Choroid plexus epithelial cell (primary cell): ENCODE measurements at regions not wholly inside any gene's neighbourhood (a gene's known extent, or its start where the extent isn't known, plus 50 kb on each side); places are given as distances from the start of the nearest gene placed in this dataset.

Source experiments
- DNase-seq: peaks from one replicate; pipeline ENCODE4 v3.0.0-alpha.2; 2010; ENCODE audit warnings: low read depth
- H3K4me3 ChIP-seq: 2 replicates; pipeline ENCODE4 v1.5.1; 2011; ENCODE audit warnings: low read depth, mild to moderate bottlenecking, control low read depth, low read length, moderate library complexity
- CTCF ChIP-seq: conservative IDR thresholded peaks from 2 replicates; pipeline ENCODE4 v1.5.1; 2011; ENCODE audit warnings: low read depth, mild to moderate bottlenecking, control low read depth, inconsistent platforms, low read length, moderate library complexity

- no peak overlapping the region for H3K4me3 ChIP-seq
- no peak for TF ChIP-seq CTCF
- DNase-seq, result no peak
These were observed 234.1 kb downstream of the INSIG2 start for GRCh38 chr2:118322406-118322805.

- no peak for TF ChIP-seq CTCF
- H3K4me3 ChIP-seq, result no peak overlapping the region
- no peak for DNase-seq
These were observed 233.3 kb downstream of the INSIG2 start for GRCh38 chr2:118321432-118322105.

GRCh38 chr2:118320658-118321057, 232.4 kb downstream of the INSIG2 start:
- H3K4me3 ChIP-seq, result no peak overlapping the region
- no peak for TF ChIP-seq CTCF
- DNase-seq, result no peak

DNA sequence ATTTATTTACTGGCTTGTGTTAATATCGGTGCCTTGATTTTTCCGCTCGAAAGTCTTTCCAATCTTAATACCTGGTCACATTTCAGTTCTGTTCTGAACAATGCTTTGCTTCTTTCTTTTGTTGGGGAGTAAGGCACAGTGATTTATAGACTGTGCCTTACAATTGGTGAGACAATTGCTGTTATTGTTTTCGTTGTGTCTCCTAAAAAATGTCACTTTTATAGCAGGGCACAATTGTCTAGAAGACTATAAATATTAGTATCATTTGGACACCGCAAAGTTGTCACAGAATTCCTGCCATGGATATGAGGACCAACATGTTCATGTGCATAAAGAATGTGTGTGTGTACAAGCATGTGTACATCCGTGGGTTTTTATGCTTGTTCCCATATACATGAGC, 231.9 kb downstream of the INSIG2 start:
- no peak for DNase-seq
- H3K4me3 ChIP-seq, result no peak overlapping the region
- no peak for TF ChIP-seq CTCF

- no peak for DNase-seq
These were observed 231.0 kb downstream of the INSIG2 start for GRCh38 chr2:118319271-118319684.

DNA sequence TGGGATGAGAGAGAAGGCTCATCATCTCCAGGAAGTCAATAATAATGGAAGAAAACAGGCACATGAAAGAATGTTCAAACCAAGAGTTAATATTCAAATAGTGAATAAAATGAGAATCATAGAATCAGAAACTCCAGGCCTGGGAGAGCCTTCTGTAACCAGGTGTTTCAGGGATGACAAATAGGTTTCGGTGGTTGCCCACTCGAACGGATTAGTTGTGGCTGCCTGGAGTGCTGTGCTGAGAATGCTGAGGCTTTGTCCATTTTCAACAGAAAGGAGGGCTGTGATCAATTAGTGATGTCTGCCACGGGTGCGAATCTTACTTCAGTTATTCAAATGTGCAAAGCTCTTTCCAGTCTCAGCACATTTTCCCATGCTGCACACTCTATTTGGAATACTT, 227.3 kb downstream of the INSIG2 start:
- no peak for DNase-seq
- no peak for TF ChIP-seq CTCF
- no peak overlapping the region for H3K4me3 ChIP-seq

More at GRCh38 chr2:118319271-118319684, 231.0 kb downstream of the INSIG2 start:
- no peak for TF ChIP-seq CTCF
- no peak overlapping the region for H3K4me3 ChIP-seq
